ENCODE measurements at regions not wholly inside any gene's neighbourhood (a gene's known extent, or its start where the extent isn't known, plus 50 kb on each side); places are given as distances from the start of the nearest gene placed in this dataset.
A peak's percentile ranks its signal among the peaks of the same experiment; 100 is the strongest.

GRCh38 chr2:20110876-20111275 is 59.4 kb upstream of the LAPTM4A start:
- DNase-seq (ENCODE audit: low spot score), result no peak

GRCh38 chr2:20110383-20110782 is 59.0 kb upstream of the LAPTM4A start:
- DNase-seq (ENCODE audit: low spot score), result no peak

- DNase-seq (ENCODE audit: low spot score), result no peak
These were observed 57.4 kb upstream of the LAPTM4A start for GRCh38 chr2:20108655-20109396.

- no peak for DNase-seq (ENCODE audit: low spot score)
These were observed 56.3 kb upstream of the LAPTM4A start for GRCh38 chr2:20107776-20108175.

- DNase-seq (ENCODE audit: low spot score), result no peak
These were observed 55.9 kb upstream of the LAPTM4A start for GRCh38 chr2:20107352-20107751.

- no peak for DNase-seq (ENCODE audit: low spot score)
These were observed 55.3 kb upstream of the LAPTM4A start for GRCh38 chr2:20106746-20107145.

- no peak for DNase-seq (ENCODE audit: low spot score)
These were observed 53.6 kb upstream of the LAPTM4A start for GRCh38 chr2:20104900-20105545.

- DNase-seq (ENCODE audit: low spot score), result peak; percentile 55
These were observed 52.1 kb upstream of the LAPTM4A start for GRCh38 chr2:20103530-20103929.

All from SW480 (cell line).